ENCODE measurements at regions not wholly inside any gene's neighbourhood (a gene's known extent, or its start where the extent isn't known, plus 50 kb on each side); places are given as distances from the start of the nearest gene placed in this dataset.

GRCh38 chr2:217030081-217030480 is 170.2 kb upstream of the TNP1 start:
- peaks cover 11% of the 10 kb centered on the region for H3K27me3 Mint-ChIP-seq
- H3K9me3 ChIP-seq (ENCODE audit: control insufficient read depth, low read length, poor library complexity, severe bottlenecking): no peaks in the 10 kb centered on the region
- H3K36me3 Mint-ChIP-seq (ENCODE audit: low read depth): no peaks in the 10 kb centered on the region
- ATAC-seq: no peak
- H3K4me3 Mint-ChIP-seq: no peak overlapping the region
- H3K4me1 Mint-ChIP-seq: no peaks in the 10 kb centered on the region
- DNase-seq: no peak
- H3K27ac Mint-ChIP-seq: no peak overlapping the region

GRCh38 chr2:217028128-217028527 is 168.3 kb upstream of the TNP1 start:
- ATAC-seq (no peak), DNase-seq (no peak)
- H3K27ac Mint-ChIP-seq: no peak overlapping the region
- no peaks in the 10 kb centered on the region for H3K9me3 ChIP-seq (ENCODE audit: control insufficient read depth, low read length, poor library complexity, severe bottlenecking)
- H3K4me3 Mint-ChIP-seq: no peak overlapping the region
- H3K36me3 Mint-ChIP-seq (ENCODE audit: low read depth): no peaks in the 10 kb centered on the region
- H3K4me1 Mint-ChIP-seq: no peaks in the 10 kb centered on the region
- peaks cover 11% of the 10 kb centered on the region for H3K27me3 Mint-ChIP-seq

- DNase-seq: no peak
- ATAC-seq: no peak
- H3K27ac Mint-ChIP-seq: no peak overlapping the region
- H3K4me1 Mint-ChIP-seq: no peaks in the 10 kb centered on the region
- no peaks in the 10 kb centered on the region for H3K36me3 Mint-ChIP-seq (ENCODE audit: low read depth)
- no peaks in the 10 kb centered on the region for H3K9me3 ChIP-seq (ENCODE audit: control insufficient read depth, low read length, poor library complexity, severe bottlenecking)
- no peak overlapping the region for H3K4me3 Mint-ChIP-seq
- H3K27me3 Mint-ChIP-seq: peaks cover 11% of the 10 kb centered on the region
Observed at GRCh38 chr2:217027414-217027813, 167.6 kb upstream of the TNP1 start.

GRCh38 chr2:217026569-217026968 is 166.7 kb upstream of the TNP1 start:
- Mint-ChIP-seq H3K36me3 (ENCODE audit: low read depth) (no peaks in the 10 kb centered on the region), H3K4me1 (no peaks in the 10 kb centered on the region), H3K27me3 (peaks cover 11% of the 10 kb centered on the region), H3K27ac (no peak overlapping the region), H3K4me3 (no peak overlapping the region)
- no peaks in the 10 kb centered on the region for H3K9me3 ChIP-seq (ENCODE audit: control insufficient read depth, low read length, poor library complexity, severe bottlenecking)
- ATAC-seq (no peak), DNase-seq (no peak)

- H3K27me3 Mint-ChIP-seq: peaks cover 11% of the 10 kb centered on the region
- no peaks in the 10 kb centered on the region for H3K36me3 Mint-ChIP-seq (ENCODE audit: low read depth)
- no peaks in the 10 kb centered on the region for H3K4me1 Mint-ChIP-seq
- ATAC-seq (no peak), DNase-seq (no peak)
- H3K4me3 Mint-ChIP-seq: no peak overlapping the region
- H3K27ac Mint-ChIP-seq: no peak overlapping the region
- no peaks in the 10 kb centered on the region for H3K9me3 ChIP-seq (ENCODE audit: control insufficient read depth, low read length, poor library complexity, severe bottlenecking)
Observed at GRCh38 chr2:217026161-217026560, 166.3 kb upstream of the TNP1 start.

- DNase-seq (no peak), ATAC-seq (no peak)
- Mint-ChIP-seq H3K27ac (no peak overlapping the region), H3K36me3 (ENCODE audit: low read depth) (no peaks in the 10 kb centered on the region), H3K27me3 (peaks cover 6% of the 10 kb centered on the region), H3K4me3 (no peak overlapping the region), H3K4me1 (no peaks in the 10 kb centered on the region)
- H3K9me3 ChIP-seq (ENCODE audit: control insufficient read depth, low read length, poor library complexity, severe bottlenecking): no peaks in the 10 kb centered on the region
Observed at GRCh38 chr2:217023611-217024010, 163.7 kb upstream of the TNP1 start.

- no peak for DNase-seq
- H3K4me1 Mint-ChIP-seq: no peaks in the 10 kb centered on the region
- ATAC-seq: no peak
- no peak overlapping the region for H3K27ac Mint-ChIP-seq
- no peak overlapping the region for H3K4me3 Mint-ChIP-seq
- no peaks in the 10 kb centered on the region for H3K9me3 ChIP-seq (ENCODE audit: control insufficient read depth, low read length, poor library complexity, severe bottlenecking)
- peaks cover 22% of the 10 kb centered on the region for H3K27me3 Mint-ChIP-seq
- no peaks in the 10 kb centered on the region for H3K36me3 Mint-ChIP-seq (ENCODE audit: low read depth)
Observed at GRCh38 chr2:217017456-217018252, 157.8 kb upstream of the TNP1 start.

DNA sequence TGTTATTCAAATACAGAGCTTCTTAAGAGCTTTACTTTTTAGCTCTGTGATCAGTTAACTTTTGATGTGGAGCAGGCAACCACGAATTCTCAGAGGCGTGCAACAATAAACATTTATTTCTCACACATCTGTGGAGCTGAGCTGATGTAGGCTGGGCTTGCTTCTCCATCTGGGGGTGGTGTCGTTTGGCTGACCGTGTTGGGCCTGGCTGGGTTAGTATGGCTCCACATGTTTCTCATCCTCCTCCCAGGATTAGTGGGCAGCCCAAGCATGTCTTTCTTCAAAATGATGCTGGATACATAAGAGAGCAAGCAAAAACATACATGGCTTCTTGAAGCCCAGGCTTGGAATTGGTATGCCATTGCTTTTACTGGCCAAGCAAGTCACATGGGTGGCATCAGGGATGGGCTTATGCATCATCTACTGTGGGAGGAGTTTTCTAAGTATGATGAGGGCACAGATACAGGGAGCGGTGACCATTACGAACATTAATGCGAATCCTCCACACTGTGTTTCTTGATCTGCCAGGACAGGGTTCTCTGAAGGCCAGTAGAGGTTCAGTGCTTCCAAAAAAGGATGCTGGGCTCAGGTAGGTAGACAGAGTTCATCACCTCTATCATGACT is 157.0 kb upstream of the TNP1 start:
- Mint-ChIP-seq H3K27me3 (peaks cover 22% of the 10 kb centered on the region), H3K27ac (no peak overlapping the region), H3K4me3 (no peak overlapping the region), H3K36me3 (ENCODE audit: low read depth) (no peaks in the 10 kb centered on the region), H3K4me1 (no peaks in the 10 kb centered on the region)
- no peaks in the 10 kb centered on the region for H3K9me3 ChIP-seq (ENCODE audit: control insufficient read depth, low read length, poor library complexity, severe bottlenecking)
- DNase-seq: no peak
- ATAC-seq: no peak

GRCh38 chr2:217014328-217015105 is 154.7 kb upstream of the TNP1 start:
- H3K9me3 ChIP-seq (ENCODE audit: control insufficient read depth, low read length, poor library complexity, severe bottlenecking): no peaks in the 10 kb centered on the region
- DNase-seq: no peak
- Mint-ChIP-seq H3K4me1 (no peaks in the 10 kb centered on the region), H3K27me3 (peaks cover 22% of the 10 kb centered on the region), H3K36me3 (ENCODE audit: low read depth) (no peaks in the 10 kb centered on the region), H3K27ac (no peak overlapping the region), H3K4me3 (no peak overlapping the region)
- ATAC-seq: no peak

- H3K4me1 Mint-ChIP-seq: no peaks in the 10 kb centered on the region
- no peak for ATAC-seq
- no peaks in the 10 kb centered on the region for H3K36me3 Mint-ChIP-seq (ENCODE audit: low read depth)
- no peak overlapping the region for H3K27ac Mint-ChIP-seq
- DNase-seq: no peak
- H3K27me3 Mint-ChIP-seq: peaks cover 22% of the 10 kb centered on the region
- H3K9me3 ChIP-seq (ENCODE audit: control insufficient read depth, low read length, poor library complexity, severe bottlenecking): no peaks in the 10 kb centered on the region
- no peak overlapping the region for H3K4me3 Mint-ChIP-seq
Observed at GRCh38 chr2:217013926-217014325, 154.1 kb upstream of the TNP1 start.

GRCh38 chr2:217011576-217011975 is 151.7 kb upstream of the TNP1 start:
- no peak for ATAC-seq
- Mint-ChIP-seq H3K27me3 (peaks cover 35% of the 10 kb centered on the region), H3K4me3 (no peak overlapping the region), H3K27ac (no peak overlapping the region), H3K4me1 (no peaks in the 10 kb centered on the region), H3K36me3 (ENCODE audit: low read depth) (no peaks in the 10 kb centered on the region)
- DNase-seq: no peak
- no peaks in the 10 kb centered on the region for H3K9me3 ChIP-seq (ENCODE audit: control insufficient read depth, low read length, poor library complexity, severe bottlenecking)

GRCh38 chr2:217010173-217010572 is 150.3 kb upstream of the TNP1 start:
- Mint-ChIP-seq H3K27ac (no peak overlapping the region), H3K4me1 (no peaks in the 10 kb centered on the region), H3K36me3 (ENCODE audit: low read depth) (no peaks in the 10 kb centered on the region), H3K4me3 (no peak overlapping the region), H3K27me3 (peaks cover 29% of the 10 kb centered on the region)
- ATAC-seq: no peak
- H3K9me3 ChIP-seq (ENCODE audit: control insufficient read depth, low read length, poor library complexity, severe bottlenecking): no peaks in the 10 kb centered on the region
- no peak for DNase-seq

GRCh38 chr2:217008794-217009193 is 148.9 kb upstream of the TNP1 start:
- Mint-ChIP-seq H3K27me3 (peaks cover 16% of the 10 kb centered on the region), H3K4me3 (no peak overlapping the region), H3K4me1 (no peaks in the 10 kb centered on the region), H3K36me3 (ENCODE audit: low read depth) (no peaks in the 10 kb centered on the region), H3K27ac (no peak overlapping the region)
- no peaks in the 10 kb centered on the region for H3K9me3 ChIP-seq (ENCODE audit: control insufficient read depth, low read length, poor library complexity, severe bottlenecking)
- no peak for DNase-seq
- ATAC-seq: no peak
